ENCODE measurements at regions not wholly inside any gene's neighbourhood (a gene's known extent, or its start where the extent isn't known, plus 50 kb on each side); places are given as distances from the start of the nearest gene placed in this dataset.

DNA sequence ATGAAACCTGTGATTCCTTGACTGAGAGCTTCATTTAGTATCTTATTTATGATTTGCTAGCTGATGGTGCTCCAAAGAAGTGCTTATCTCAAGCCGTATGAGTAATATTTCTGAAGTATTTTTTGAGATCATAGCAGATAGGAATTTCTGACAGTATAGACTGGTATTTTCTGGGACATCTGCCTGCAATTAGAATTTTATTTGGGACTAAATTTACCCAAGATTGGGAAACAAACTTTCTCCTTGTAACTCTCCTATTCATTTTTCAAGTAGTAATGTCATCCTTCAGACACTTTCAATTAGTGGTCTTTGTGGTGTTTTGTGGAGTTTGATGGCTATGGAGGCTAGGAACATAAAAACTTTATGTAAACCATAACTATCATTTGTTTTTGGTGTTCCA, 597.2 kb upstream of the ZP4 start:
- no peak for TF ChIP-seq CTCF (IDR thresholded peaks at IDR 0.05; ENCODE audit: low read depth, low read length)
- DNase-seq (ENCODE audit: low read depth in 2 of 2) = peak in 1 of 2 donors; percentile 19
- H3K4me3 ChIP-seq (replicated peaks in 1 of 2; ENCODE audit: low read depth in 2 of 2, low read length in 2 of 2) = no peak overlapping the region

- no peak for TF ChIP-seq CTCF (IDR thresholded peaks at IDR 0.05; ENCODE audit: low read depth, low read length)
- DNase-seq (ENCODE audit: low read depth in 2 of 2) = peak in 1 of 2 donors; percentile 8
- peak overlapping the region in 1 of 2 donors; percentile 28 for H3K4me3 ChIP-seq (replicated peaks in 1 of 2; ENCODE audit: low read depth in 2 of 2, low read length in 2 of 2)
Measured at GRCh38 chr1:238485912-238486209, 595.1 kb upstream of the ZP4 start.

DNA sequence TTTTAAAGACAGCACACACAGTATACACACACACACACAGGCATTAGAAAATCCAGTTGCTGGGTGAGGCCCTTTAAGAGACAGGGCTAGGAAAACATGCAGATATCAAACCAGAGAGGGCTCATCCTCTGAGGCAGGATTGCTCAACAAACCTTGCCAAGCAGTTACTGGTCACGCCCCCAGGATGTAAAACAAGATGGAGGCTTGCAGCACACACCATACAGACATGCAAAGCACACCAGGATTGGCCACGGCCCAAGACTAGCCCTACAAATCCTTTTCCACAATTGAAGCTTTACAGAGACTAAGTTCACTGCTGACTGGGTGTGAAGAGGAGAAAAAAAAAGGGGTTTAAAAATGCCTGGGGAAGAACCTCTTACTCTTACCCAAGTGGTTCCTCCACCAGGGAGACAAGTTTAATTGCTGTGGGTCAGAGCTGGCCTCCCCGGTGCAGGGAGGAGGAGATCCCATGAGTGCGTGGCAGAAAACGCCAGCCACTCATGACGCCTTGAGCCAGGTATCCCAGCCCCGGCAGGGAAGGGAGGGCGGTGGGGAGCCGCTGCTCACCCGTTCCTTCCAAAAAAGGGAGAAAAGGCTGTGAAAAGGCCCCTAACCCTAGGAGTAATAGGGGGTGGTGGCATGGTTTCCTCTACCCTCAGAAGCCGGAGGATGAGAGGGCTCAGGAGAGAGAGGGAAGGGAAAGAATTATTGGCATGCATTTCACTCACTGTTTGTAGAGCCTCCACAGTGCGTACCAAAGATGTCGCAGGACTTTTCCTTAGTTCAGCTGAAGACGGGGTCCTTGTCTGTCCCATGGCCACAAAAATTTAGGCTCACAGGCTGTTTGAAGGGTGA, 594.6 kb upstream of the ZP4 start:
- DNase-seq (ENCODE audit: low read depth in 2 of 2) = peak; percentile 45 to 47
- H3K4me3 ChIP-seq (replicated peaks in 1 of 2; ENCODE audit: low read depth in 2 of 2, low read length in 2 of 2) = peak overlapping the region in 1 of 2 donors; percentile 28
- TF ChIP-seq CTCF (IDR thresholded peaks at IDR 0.05; ENCODE audit: low read depth, low read length) = no peak

DNA sequence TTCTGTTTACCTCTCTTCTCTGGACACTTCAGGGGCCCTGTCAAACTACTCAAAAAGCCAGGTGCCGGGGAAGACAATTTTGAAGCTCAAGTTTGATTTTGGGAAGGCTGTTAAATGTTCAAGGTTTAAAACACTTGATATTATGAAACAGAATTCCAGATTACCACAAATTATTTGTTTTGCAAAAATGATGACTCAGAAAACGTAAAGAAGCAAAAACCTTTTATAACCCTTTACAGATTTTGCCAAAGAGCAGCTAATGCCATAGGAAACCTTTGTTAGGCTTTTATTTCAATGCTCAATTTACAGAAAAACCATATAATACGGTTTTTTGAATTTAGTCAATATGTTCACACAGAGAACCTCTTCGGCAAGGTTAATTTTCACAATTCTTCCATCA, 593.4 kb upstream of the ZP4 start:
- DNase-seq (ENCODE audit: low read depth in 2 of 2) = peak in 1 of 2 donors; percentile 30
- no peak overlapping the region for H3K4me3 ChIP-seq (replicated peaks in 1 of 2; ENCODE audit: low read depth in 2 of 2, low read length in 2 of 2)

DNA sequence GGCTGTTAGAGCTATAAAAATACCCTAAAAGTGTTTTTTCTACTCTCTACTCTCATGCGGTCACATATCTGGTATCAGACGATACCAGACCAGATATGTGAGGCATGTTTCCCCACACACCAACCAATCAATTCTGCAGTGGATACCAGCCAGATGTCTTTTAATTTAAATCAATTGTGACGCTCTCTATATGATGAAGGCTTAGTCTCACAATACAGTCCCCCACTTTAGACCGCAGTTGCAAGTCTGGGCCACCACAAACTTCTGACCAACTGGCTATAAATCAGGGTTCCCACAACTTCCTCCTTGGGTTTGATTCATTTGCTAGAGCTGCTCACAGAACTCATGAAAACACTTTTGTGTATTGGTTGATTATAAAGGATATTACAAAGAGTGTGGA, 586.1 kb upstream of the ZP4 start:
- no peak for DNase-seq (ENCODE audit: low read depth in 2 of 2)
- H3K4me3 ChIP-seq (replicated peaks in 1 of 2; ENCODE audit: low read depth in 2 of 2, low read length in 2 of 2) = no peak overlapping the region
- TF ChIP-seq CTCF (IDR thresholded peaks at IDR 0.05; ENCODE audit: low read depth, low read length) = no peak

More for the DNA sequence above, 593.4 kb upstream of the ZP4 start:
- TF ChIP-seq CTCF (IDR thresholded peaks at IDR 0.05; ENCODE audit: low read depth, low read length) = no peak

DNA sequence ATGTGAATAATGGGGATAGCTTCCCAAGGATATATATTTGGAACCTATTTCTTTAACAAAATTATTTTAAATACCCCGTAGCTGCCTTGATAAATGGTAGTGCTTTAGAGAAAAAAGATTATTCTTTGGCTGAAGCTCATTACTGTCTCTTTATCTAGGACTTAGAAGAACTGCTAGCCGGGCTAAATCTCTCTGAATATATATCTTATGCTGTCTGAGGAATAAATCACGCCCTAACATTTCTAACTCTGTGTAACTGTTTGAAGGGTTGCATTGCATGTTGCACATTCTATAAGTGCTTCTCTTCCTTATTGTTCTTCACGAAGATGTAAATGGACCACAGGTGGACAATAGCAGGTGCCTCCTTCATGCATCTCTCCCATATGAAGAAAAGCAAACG, 585.0 kb upstream of the ZP4 start:
- H3K4me3 ChIP-seq (replicated peaks in 1 of 2; ENCODE audit: low read depth in 2 of 2, low read length in 2 of 2) = no peak overlapping the region
- no peak for TF ChIP-seq CTCF (IDR thresholded peaks at IDR 0.05; ENCODE audit: low read depth, low read length)
- no peak for DNase-seq (ENCODE audit: low read depth in 2 of 2)

GRCh38 chr1:238474263-238474662, 583.5 kb upstream of the ZP4 start:
- no peak for DNase-seq (ENCODE audit: low read depth in 2 of 2)
- H3K4me3 ChIP-seq (replicated peaks in 1 of 2; ENCODE audit: low read depth in 2 of 2, low read length in 2 of 2) = no peak overlapping the region
- no peak for TF ChIP-seq CTCF (IDR thresholded peaks at IDR 0.05; ENCODE audit: low read depth, low read length)

All from cardiac fibroblast (primary cell).